HG02840 (cell line): ENCODE measurements at regions not wholly inside any gene's neighbourhood (a gene's known extent, or its start where the extent isn't known, plus 50 kb on each side); places are given as distances from the start of the nearest gene placed in this dataset.
"Not testable (repeated sequence)": the region's sequence is repeated elsewhere in the genome, so short reads cannot be mapped to it uniquely, and the experiment has no call there.

Experiments
- ATAC-seq: cut with Tn5 transposase; IDR thresholded peaks from one replicate; pipeline ENCODE4 v1.9.1; 2021; ENCODE audit warnings: mild to moderate bottlenecking, moderate library complexity, moderate number of reproducible peaks; ENCODE audit not compliant: unreplicated experiment, low FRiP score

DNA sequence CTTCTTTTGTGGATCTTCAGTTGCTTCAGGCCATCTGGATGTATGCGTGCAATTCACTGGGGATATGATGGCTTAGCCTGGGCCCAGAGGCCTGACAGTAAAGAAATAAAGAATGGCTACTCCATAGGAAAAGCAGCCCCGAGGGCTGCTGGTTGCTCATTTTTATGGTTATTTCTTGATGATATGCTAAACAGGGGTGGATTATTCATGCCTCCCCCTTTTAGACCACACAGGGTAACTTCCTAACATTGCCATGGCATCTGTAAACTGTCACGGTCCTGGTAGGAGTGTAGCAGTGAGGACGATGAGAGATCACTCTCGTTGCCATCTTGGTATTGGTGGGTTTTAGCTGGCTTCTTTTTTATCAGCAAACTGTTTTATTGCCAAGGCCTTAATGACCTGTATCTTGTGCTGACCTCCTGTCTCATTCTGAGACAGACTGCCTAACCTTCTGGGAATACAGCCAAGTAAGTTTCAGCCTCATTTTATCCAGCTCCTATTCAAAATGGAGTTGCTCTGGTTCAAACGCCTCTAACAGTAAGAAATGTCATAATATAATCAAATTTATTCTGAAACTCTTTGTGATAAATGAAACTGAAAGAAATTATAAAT, 60.5 kb downstream of the DSEL start:
- ATAC-seq, result no peak

- ATAC-seq, result no peak
These were observed 62.6 kb downstream of the DSEL start for GRCh38 chr18:67453901-67454300.

- ATAC-seq, result no peak
These were observed 64.6 kb downstream of the DSEL start for GRCh38 chr18:67451960-67452359.

DNA sequence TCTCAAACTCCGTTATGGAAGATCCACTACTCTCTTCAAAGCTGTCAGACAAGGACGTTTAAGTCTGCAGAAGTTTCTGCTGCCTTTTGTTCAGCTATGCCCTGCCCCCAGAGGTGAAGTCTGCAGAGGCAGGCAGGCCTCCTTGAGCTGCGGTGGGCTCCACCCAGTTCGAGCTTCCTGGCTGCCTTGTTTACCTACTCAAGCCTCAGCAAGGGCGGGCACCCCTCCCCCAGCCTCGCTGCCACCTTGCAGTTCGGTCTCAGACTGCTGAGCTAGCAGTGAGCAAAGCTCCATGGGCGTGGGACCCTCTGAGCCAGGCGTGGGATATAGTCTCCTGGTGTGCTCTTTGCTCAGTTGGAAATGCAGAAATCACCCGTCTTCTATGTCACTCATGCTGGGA, 65.4 kb downstream of the DSEL start:
- ATAC-seq, result not testable (repeated sequence)

GRCh38 chr18:67433971-67434370, 82.5 kb downstream of the DSEL start:
- ATAC-seq, result no peak

- no peak for ATAC-seq
These were observed 83.7 kb downstream of the DSEL start for GRCh38 chr18:67432806-67433205.

DNA sequence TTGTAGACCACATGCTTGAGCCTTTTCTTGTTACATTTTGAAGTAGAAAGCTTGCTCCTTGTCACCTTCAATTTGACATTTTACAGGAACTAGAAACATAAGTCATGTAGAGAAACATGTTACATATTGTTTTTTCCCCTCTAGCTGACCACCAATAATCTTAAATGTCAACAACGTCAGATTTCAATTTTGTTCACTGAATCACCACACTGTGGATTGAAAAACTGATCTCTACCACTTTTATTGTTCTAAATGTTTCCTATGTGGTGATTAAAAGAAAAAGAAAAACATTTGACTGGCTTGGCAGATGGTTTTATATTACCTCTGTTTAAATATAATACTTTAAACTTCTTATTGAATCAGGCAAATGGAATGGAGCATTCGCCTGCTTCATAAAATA, 87.7 kb downstream of the DSEL start:
- no peak for ATAC-seq

DNA sequence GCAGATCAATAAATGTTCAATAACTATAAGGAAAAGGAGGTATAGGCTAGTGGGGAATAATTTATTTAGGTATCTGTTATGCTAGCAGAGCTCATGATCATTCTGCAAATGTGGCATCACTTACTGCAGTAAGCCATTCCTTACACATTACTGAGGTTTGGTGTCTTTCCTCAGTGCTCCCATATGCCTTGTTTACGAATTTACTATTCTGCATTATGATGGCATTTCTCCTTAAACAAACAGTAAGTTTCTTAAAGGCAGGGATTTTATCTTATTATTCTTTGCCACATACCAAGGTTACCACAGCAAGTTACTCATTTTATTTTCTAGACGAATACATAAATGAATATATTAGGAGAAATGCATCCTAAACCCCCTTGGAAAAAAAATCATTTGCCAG, 88.4 kb downstream of the DSEL start:
- ATAC-seq, result no peak

GRCh38 chr18:67426486-67426885, 90.0 kb downstream of the DSEL start:
- ATAC-seq, result no peak

GRCh38 chr18:67425672-67426071, 90.8 kb downstream of the DSEL start:
- no peak for ATAC-seq

DNA sequence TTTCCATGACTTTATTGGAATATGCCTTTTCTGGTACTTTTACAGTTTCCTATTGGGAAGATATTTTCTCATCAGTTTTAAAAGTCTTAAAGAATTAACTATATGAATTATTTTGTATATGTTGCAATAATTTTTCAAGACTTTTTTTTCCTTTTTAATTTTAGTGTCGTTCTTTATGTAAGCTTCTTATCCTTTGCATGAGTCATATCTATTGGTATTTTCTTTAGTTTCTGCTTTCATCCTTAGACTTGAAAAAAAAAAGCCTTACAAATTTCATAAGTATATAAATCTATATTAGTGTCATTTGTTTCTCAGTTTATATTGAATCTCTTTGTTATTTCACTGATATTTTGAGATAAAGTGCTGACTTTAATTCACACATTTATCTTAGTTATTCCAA, 94.9 kb downstream of the DSEL start:
- no peak for ATAC-seq

DNA sequence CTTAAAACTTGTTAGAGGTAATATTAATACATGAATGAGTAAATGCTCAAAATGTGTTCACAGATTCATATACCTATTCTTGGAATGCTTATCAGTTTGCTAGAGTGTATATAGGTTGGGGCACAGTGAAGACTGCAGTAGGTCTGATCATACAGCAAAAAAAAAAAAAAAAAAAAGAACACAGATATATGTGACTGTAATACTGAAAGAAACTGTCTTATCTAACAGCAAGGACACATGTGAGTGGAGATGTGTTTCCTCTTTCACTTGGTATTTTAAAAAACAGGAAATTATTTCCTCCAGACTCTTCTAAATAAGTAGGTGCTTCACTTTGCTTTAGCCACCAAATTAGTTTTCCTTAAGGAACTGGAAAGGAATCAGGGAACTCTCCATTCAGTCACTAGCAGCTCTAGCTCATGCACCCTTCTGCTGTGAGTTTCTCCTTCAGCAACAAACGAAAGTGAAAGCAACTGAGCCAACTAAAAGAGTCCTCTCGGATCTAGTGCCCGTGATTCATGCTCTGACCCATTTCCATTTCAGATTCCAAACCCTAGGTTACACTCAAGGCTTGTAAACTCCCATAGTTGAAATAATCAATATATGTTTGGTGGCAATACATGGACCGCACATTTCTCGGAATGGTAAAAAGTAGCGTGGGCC, 98.5 kb downstream of the DSEL start:
- no peak for ATAC-seq

DNA sequence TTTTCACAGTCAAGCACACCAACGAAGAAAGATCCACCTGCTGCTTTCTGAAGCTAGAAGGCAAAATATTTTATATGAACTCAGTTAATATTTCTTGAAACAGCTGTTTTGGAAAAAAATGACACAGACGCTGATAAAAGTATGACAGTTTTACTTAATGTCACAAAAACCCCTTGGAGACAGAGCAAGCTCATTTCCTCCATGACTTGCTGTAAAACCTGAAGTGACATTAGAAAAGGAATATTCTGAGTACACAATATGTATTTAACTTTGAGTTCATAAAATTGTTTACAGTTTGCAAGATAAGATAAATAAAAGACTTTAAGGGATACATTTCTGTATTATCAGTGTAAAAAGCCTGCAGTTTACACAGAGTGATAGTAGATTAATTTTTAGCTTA, 105.4 kb downstream of the DSEL start:
- ATAC-seq, result no peak

- no peak for ATAC-seq
These were observed 106.1 kb downstream of the DSEL start for GRCh38 chr18:67410075-67411070.

DNA sequence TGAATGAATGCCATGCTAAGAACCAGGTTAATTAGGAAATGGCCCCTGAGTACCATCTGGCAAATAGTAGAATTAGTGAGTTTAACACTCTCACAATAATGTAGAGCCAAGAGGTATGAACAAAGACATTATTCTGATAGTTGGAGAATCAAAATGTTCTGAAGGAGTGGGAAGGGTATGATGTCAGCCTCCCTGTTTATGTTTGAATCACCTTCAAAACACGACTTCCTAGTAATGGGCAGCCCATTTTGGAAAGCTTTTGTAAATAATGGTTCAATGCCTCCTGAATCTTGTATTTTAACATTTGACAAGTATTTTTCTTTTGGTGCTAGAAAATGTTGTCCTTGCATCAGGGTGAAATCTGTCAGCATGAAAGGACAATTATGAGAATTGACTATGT, 108.3 kb downstream of the DSEL start:
- ATAC-seq, result no peak

- no peak for ATAC-seq
These were observed 109.8 kb downstream of the DSEL start for GRCh38 chr18:67406714-67407113.

DNA sequence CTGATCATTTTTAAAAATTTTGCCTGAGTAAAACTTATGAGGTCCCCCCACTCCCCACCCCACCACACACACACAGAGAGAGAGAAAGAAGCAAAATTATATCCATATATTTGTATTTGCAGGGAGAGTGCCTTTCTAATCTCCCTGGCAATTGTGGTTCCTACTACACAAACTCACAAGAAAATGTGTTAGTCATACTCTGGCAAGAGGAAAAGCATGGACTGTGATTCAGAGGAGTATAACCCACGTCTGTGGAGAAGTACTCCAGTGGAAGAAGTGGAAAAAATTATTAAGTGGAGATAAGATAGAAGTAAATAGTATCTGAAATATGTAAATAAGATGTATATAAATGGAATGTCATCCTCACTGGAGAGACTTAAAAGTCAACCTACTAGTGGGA, 114.0 kb downstream of the DSEL start:
- no peak for ATAC-seq

DNA sequence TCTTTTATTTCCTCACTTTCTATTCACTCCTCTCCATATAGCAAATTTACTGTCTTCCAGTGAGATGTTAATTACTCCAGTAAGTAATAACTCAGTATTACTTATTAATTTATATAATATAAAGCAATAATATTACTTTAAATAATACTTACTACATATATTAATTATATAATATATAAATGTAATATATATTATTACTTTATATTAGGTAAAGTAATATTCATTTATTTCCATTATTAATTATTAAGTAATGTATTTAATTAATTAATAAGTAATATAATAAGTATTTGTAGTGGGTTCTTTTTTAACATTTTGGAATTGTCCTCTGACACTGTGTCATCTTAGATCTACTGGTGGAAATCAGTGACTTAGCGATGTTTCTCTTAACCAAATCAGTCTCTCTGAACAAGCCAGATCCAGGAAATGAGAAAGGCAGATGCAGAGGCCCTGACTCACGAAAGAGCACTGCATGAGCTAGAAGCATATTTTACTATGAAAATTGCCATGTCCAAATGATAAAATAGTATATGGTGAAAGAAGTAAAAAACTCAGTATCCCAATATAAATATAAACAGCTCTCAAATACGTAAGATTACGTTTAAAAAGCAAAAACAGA, 115.9 kb downstream of the DSEL start:
- ATAC-seq, result no peak

GRCh38 chr18:67386032-67386431, 130.5 kb downstream of the DSEL start:
- no peak for ATAC-seq

DNA sequence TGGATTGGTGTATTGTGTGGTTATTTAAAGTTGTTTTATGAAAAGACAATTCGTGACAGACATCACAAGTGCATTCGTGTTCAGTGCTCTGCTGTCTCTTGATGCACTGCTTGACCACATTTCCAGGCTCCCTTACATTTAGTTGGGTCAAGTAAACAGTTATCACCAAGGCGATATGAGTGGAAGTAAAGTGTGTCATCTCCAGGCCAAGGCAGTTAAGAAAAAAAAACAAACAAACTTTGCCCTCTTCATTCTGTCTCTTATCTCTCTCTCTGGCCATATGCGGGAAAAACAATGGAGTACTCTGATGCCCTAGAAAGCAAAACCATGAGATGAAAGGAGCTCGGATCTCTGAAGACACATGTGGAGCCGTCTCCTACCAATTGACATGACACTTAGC, 131.1 kb downstream of the DSEL start:
- ATAC-seq, result no peak

GRCh38 chr18:67384057-67384456, 132.5 kb downstream of the DSEL start:
- ATAC-seq, result not testable (repeated sequence)
